Mucosa of rectum (tissue), 2 donors: ENCODE measurements at regions not wholly inside any gene's neighbourhood (a gene's known extent, or its start where the extent isn't known, plus 50 kb on each side); places are given as distances from the start of the nearest gene placed in this dataset.
A peak's percentile ranks its signal among the peaks of the same experiment; 100 is the strongest.

Source experiments
- H3K27ac ChIP-seq, 2 donors: one replicate each; pipeline ENCODE4 v1.7.0; 2013; ENCODE audit warnings: inconsistent platforms in 2 of 2, low read depth in 2 of 2, low read length in 2 of 2
- H3K27me3 ChIP-seq, 2 donors: one replicate each; pipeline ENCODE4 v1.7.0; 2013; ENCODE audit warnings: low read length in 2 of 2; ENCODE audit not compliant: control insufficient read depth in 2 of 2, insufficient read depth in 2 of 2
- H3K36me3 ChIP-seq, 2 donors: one replicate each; pipeline ENCODE4 v1.7.0; 2013; ENCODE audit warnings: low read length in 2 of 2; ENCODE audit not compliant: control insufficient read depth in 2 of 2, insufficient read depth in 2 of 2
- H3K4me1 ChIP-seq, 2 donors: one replicate each; pipeline ENCODE4 v1.7.0; 2013; ENCODE audit warnings: low read length in 2 of 2, mild to moderate bottlenecking in 1 of 2; ENCODE audit not compliant: control insufficient read depth in 2 of 2, insufficient read depth in 2 of 2
- H3K4me3 ChIP-seq, 2 donors: one replicate each; pipeline ENCODE4 v1.7.0; 2013; ENCODE audit warnings: low read length in 2 of 2
- H3K9ac ChIP-seq, 2 donors: one replicate each; pipeline ENCODE4 v1.7.0; 2013; ENCODE audit warnings: low read length in 2 of 2, low read depth in 1 of 2, mild to moderate bottlenecking in 1 of 2
- H3K9me3 ChIP-seq, 2 donors: one replicate each; pipeline ENCODE4 v1.7.0; 2013; ENCODE audit warnings: low read length in 2 of 2; ENCODE audit not compliant: control insufficient read depth in 2 of 2
- donor health status: healthy.
- donor health status: Normal muscosa, but diverticular disease.

- no peak overlapping the region for H3K4me3 ChIP-seq
- H3K36me3 ChIP-seq: no peaks in the 10 kb centered on the region
- H3K27me3 ChIP-seq: no peaks in the 10 kb centered on the region
- peaks cover 4 to 12% of the 10 kb centered on the region in 2 donors for H3K4me1 ChIP-seq
- no peak overlapping the region for H3K27ac ChIP-seq
- H3K9me3 ChIP-seq: no peaks in the 10 kb centered on the region
- no peak overlapping the region for H3K9ac ChIP-seq
Observed at GRCh38 chr2:183993052-183993451, 605.3 kb upstream of the ZNF804A start.

GRCh38 chr2:183995632-183996031 lies 602.7 kb upstream of the ZNF804A start:
- Histone ChIP-seq H3K27me3 (no peaks in the 10 kb centered on the region), H3K36me3 (no peaks in the 10 kb centered on the region), H3K4me1 (peaks cover 5 to 23% of the 10 kb centered on the region in 2 donors), H3K9me3 (no peaks in the 10 kb centered on the region), H3K9ac (no peak overlapping the region), H3K4me3 (no peak overlapping the region), H3K27ac (no peak overlapping the region)

GRCh38 chr2:183996825-183997793 lies 601.2 kb upstream of the ZNF804A start:
- no peaks in the 10 kb centered on the region for H3K27me3 ChIP-seq
- no peak overlapping the region for H3K9ac ChIP-seq
- no peaks in the 10 kb centered on the region for H3K9me3 ChIP-seq
- H3K4me1 ChIP-seq: peaks cover 5 to 23% of the 10 kb centered on the region in 2 donors
- H3K4me3 ChIP-seq: no peak overlapping the region
- H3K36me3 ChIP-seq: no peaks in the 10 kb centered on the region
- H3K27ac ChIP-seq: no peak overlapping the region

- peak overlapping the region in 1 of 2 donors; percentile 9 for H3K27ac ChIP-seq
Observed at GRCh38 chr2:183998041-183998796, 600.1 kb upstream of the ZNF804A start.

GRCh38 chr2:183998797-183999190 lies 599.5 kb upstream of the ZNF804A start:
- no peak overlapping the region for H3K4me3 ChIP-seq
- peaks cover 3 to 16% of the 10 kb centered on the region in 2 donors for H3K4me1 ChIP-seq
- no peak overlapping the region for H3K9ac ChIP-seq
- H3K9me3 ChIP-seq: no peaks in the 10 kb centered on the region
- no peaks in the 10 kb centered on the region for H3K36me3 ChIP-seq
- H3K27ac ChIP-seq: no peak overlapping the region
- no peaks in the 10 kb centered on the region for H3K27me3 ChIP-seq

More at GRCh38 chr2:183998041-183998796, 600.1 kb upstream of the ZNF804A start:
- peaks cover 3 to 16% of the 10 kb centered on the region in 2 donors for H3K4me1 ChIP-seq
- no peaks in the 10 kb centered on the region for H3K27me3 ChIP-seq
- no peaks in the 10 kb centered on the region for H3K9me3 ChIP-seq
- no peak overlapping the region for H3K4me3 ChIP-seq
- H3K36me3 ChIP-seq: no peaks in the 10 kb centered on the region
- H3K9ac ChIP-seq: no peak overlapping the region

- no peak overlapping the region for H3K27ac ChIP-seq
- H3K36me3 ChIP-seq: no peaks in the 10 kb centered on the region
- H3K4me3 ChIP-seq: no peak overlapping the region
- H3K4me1 ChIP-seq: peaks cover 0 to 6% of the 10 kb centered on the region in 2 donors
- no peaks in the 10 kb centered on the region for H3K9me3 ChIP-seq
- H3K9ac ChIP-seq: no peak overlapping the region
- H3K27me3 ChIP-seq: no peaks in the 10 kb centered on the region
Observed at GRCh38 chr2:184004289-184004947, 593.9 kb upstream of the ZNF804A start.

- Histone ChIP-seq H3K4me1 (peaks cover 0 to 4% of the 10 kb centered on the region in 2 donors), H3K9me3 (no peaks in the 10 kb centered on the region), H3K36me3 (no peaks in the 10 kb centered on the region), H3K27ac (no peak overlapping the region), H3K4me3 (no peak overlapping the region), H3K27me3 (no peaks in the 10 kb centered on the region), H3K9ac (no peak overlapping the region)
Observed at GRCh38 chr2:184004948-184005672, 593.2 kb upstream of the ZNF804A start.

GRCh38 chr2:184006998-184007397 lies 591.3 kb upstream of the ZNF804A start:
- H3K4me1 ChIP-seq: peaks cover 0 to 3% of the 10 kb centered on the region in 2 donors
- no peaks in the 10 kb centered on the region for H3K9me3 ChIP-seq
- H3K36me3 ChIP-seq: no peaks in the 10 kb centered on the region
- H3K9ac ChIP-seq: no peak overlapping the region
- H3K4me3 ChIP-seq: no peak overlapping the region
- H3K27me3 ChIP-seq: no peaks in the 10 kb centered on the region
- no peak overlapping the region for H3K27ac ChIP-seq

GRCh38 chr2:184026961-184027360 lies 571.4 kb upstream of the ZNF804A start:
- H3K4me3 ChIP-seq: no peak overlapping the region
- H3K27me3 ChIP-seq: no peaks in the 10 kb centered on the region
- H3K27ac ChIP-seq: no peak overlapping the region
- no peaks in the 10 kb centered on the region for H3K36me3 ChIP-seq
- no peak overlapping the region for H3K9ac ChIP-seq
- H3K4me1 ChIP-seq: no peaks in the 10 kb centered on the region
- no peaks in the 10 kb centered on the region for H3K9me3 ChIP-seq
